ENCODE measurements at regions not wholly inside any gene's neighbourhood (a gene's known extent, or its start where the extent isn't known, plus 50 kb on each side); places are given as distances from the start of the nearest gene placed in this dataset.
A peak's percentile ranks its signal among the peaks of the same experiment; 100 is the strongest.

DNA sequence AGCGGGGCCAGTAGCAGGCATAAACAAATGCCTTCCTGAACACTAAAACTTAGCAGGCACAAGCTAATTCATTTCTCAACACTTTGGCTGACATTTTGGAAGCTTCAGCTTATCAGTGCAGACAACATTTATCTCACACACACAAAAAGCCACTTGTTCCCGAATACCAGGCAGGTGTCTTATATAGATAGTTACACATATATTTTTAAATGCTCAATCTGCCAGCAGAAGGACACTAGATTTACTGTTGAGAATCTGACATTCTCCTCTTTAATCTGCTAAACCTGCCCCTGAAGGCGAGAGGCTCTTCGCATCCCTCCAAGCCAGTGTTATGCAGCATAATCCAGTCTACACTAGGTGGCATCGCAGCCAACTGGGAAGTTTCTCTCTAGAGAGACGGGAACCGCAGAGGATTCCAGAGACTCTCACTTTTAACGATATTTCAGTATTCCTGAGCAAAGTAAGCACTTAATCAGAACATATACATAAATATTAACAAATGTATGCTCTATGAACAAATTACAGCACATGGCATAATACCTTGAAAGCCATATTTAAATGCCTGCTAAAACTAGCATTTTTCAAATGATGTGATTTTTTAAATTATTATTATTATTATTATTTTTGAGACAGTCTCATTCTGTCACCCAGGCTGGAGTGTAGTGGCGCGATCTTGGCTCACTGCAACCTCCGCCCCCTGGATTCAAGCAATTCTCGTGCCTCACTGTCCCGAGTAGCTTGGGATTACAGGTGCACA is 90.2 kb upstream of the SCG2 start:
- no peak overlapping the region for H2AFZ ChIP-seq
- no peak overlapping the region for H3K27ac ChIP-seq
- TF ChIP-seq, protein P1, sequence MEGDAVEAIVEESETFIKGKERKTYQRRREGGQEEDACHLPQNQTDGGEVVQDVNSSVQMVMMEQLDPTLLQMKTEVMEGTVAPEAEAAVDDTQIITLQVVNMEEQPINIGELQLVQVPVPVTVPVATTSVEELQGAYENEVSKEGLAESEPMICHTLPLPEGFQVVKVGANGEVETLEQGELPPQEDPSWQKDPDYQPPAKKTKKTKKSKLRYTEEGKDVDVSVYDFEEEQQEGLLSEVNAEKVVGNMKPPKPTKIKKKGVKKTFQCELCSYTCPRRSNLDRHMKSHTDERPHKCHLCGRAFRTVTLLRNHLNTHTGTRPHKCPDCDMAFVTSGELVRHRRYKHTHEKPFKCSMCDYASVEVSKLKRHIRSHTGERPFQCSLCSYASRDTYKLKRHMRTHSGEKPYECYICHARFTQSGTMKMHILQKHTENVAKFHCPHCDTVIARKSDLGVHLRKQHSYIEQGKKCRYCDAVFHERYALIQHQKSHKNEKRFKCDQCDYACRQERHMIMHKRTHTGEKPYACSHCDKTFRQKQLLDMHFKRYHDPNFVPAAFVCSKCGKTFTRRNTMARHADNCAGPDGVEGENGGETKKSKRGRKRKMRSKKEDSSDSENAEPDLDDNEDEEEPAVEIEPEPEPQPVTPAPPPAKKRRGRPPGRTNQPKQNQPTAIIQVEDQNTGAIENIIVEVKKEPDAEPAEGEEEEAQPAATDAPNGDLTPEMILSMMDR (IDR thresholded peaks at IDR 0.05) = peak; percentile 50
- H3K36me3 ChIP-seq (ENCODE audit: control insufficient read depth, insufficient read depth, low read length) = no peaks in the 10 kb centered on the region
- H3K9me3 ChIP-seq (ENCODE audit: control insufficient read depth, low read length) = no peaks in the 10 kb centered on the region
- no peaks in the 10 kb centered on the region for H3K27me3 ChIP-seq (ENCODE audit: control insufficient read depth, insufficient read depth, low read length)
- peaks cover 5% of the 10 kb centered on the region for H3K4me1 ChIP-seq
- H3K4me3 ChIP-seq (ENCODE audit: low read depth, low read length) = no peak overlapping the region
- no peaks in the 10 kb centered on the region for H3K79me2 ChIP-seq
- no peak overlapping the region for H3K9ac ChIP-seq
- no peak overlapping the region for H3K4me2 ChIP-seq (ENCODE audit: low read length)

DNA sequence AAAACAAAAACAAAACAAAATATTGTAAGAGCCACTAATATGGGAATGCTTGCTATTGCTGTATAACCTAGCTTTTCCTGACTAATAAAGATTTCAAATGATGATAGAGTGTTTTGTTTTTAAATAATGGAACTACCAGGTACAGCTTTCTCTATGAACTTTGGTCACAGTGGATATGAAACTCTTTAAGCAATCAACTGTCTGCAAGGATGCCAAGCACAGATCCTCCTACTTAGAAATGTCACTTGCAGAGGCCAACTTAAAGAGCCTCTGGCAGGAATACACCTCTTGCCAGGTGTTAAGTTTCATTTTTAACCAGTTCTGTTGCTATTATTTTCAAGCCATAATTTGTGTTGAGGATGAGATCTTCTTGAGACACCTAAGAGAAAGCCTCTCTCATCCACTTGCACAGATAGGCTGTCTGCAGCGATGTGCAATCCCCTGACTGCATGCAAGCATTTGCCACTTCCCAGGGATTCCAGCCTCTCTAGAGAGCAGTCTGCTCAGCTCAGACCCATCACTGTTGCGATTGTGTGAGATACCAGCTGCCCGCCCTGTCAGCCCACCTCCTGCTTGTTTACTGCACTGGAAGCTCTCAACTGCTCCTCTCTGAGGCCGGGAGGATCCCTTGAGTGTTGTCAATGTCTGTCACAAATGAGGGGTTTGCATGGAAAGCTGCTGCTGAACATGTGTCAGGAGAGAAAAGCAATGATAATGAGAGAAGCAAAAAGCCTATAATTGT is 86.1 kb upstream of the SCG2 start:
- Histone ChIP-seq H3K4me3 (ENCODE audit: low read depth, low read length) (no peak overlapping the region), H2AFZ (peak overlapping the region; percentile 56), H3K27me3 (ENCODE audit: control insufficient read depth, insufficient read depth, low read length) (no peaks in the 10 kb centered on the region), H3K36me3 (ENCODE audit: control insufficient read depth, insufficient read depth, low read length) (no peaks in the 10 kb centered on the region), H3K79me2 (no peaks in the 10 kb centered on the region), H3K27ac (no peak overlapping the region), H3K9me3 (ENCODE audit: control insufficient read depth, low read length) (no peaks in the 10 kb centered on the region), H3K4me1 (peaks cover 5% of the 10 kb centered on the region), H3K9ac (no peak overlapping the region), H3K4me2 (ENCODE audit: low read length) (no peak overlapping the region)
- TF ChIP-seq, protein P1 (IDR thresholded peaks at IDR 0.05) = no peak

DNA sequence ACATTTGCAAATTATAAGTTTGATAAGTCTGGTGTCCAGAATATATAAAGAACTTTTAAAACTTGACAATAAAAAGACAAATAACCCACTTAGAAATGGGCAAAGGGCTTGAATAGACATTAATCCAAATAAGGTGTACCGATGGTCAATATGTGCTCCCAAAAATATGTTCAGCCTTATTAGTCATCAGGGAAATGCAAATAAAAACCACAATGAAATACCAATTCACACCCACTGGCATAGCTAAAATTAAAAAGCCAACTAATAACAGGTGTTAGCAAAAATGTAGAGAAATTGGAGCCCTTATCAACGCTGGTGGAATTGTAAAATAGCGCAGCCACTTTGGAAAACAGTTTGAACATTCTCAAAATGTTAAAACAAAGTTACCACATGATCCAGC is 79.0 kb upstream of the SCG2 start:
- Histone ChIP-seq H3K9ac (no peak overlapping the region), H2AFZ (no peak overlapping the region), H3K36me3 (ENCODE audit: control insufficient read depth, insufficient read depth, low read length) (no peaks in the 10 kb centered on the region), H3K4me2 (ENCODE audit: low read length) (no peak overlapping the region), H3K27ac (no peak overlapping the region), H3K79me2 (no peaks in the 10 kb centered on the region), H3K9me3 (ENCODE audit: control insufficient read depth, low read length) (no peaks in the 10 kb centered on the region), H3K4me3 (ENCODE audit: low read depth, low read length) (no peak overlapping the region), H3K27me3 (ENCODE audit: control insufficient read depth, insufficient read depth, low read length) (no peaks in the 10 kb centered on the region), H3K4me1 (no peaks in the 10 kb centered on the region)
- TF ChIP-seq, protein P1 (IDR thresholded peaks at IDR 0.05) = no peak

DNA sequence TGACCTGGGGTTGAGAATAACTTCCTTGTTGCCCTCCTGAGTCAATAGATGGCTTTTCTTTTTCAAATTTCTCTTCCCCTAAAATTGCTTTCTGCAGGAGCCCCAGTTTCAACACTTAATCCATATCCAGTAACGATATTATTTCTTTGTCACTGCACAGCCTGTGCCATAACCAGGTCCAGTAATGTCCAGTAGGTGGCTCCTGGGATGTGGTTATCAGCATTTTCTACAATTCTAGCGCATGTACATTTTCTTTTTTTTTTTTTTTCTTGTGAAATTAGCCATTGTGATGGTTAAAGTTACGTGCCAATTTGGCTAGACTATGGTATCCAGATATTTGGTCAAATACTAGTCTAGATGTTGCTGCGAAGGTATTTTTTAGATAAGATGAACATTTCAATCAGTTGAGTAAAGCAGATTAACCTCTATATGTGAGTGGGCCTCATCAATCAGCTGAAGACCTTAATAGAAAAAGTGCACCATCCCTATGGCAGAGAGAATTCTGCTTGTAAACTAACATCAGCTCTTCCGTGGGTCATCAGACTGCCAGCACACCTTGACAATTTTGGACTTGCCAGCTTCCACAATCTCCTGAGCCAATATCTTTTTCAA is 72.9 kb upstream of the SCG2 start:
- Histone ChIP-seq H3K36me3 (ENCODE audit: control insufficient read depth, insufficient read depth, low read length) (no peaks in the 10 kb centered on the region), H3K27me3 (ENCODE audit: control insufficient read depth, insufficient read depth, low read length) (no peaks in the 10 kb centered on the region), H3K27ac (no peak overlapping the region), H3K4me2 (ENCODE audit: low read length) (no peak overlapping the region), H3K9me3 (ENCODE audit: control insufficient read depth, low read length) (no peaks in the 10 kb centered on the region), H3K4me3 (ENCODE audit: low read depth, low read length) (no peak overlapping the region), H3K4me1 (no peaks in the 10 kb centered on the region), H3K79me2 (no peaks in the 10 kb centered on the region), H2AFZ (no peak overlapping the region), H3K9ac (no peak overlapping the region)
- TF ChIP-seq, protein P1 (IDR thresholded peaks at IDR 0.05) = peak; percentile 58

All from parathyroid adenoma (tissue), 2 donors.